ENCODE measurements at regions not wholly inside any gene's neighbourhood (a gene's known extent, or its start where the extent isn't known, plus 50 kb on each side); places are given as distances from the start of the nearest gene placed in this dataset.

- TF ChIP-seq LARP7 (IDR thresholded peaks at IDR 0.05) = no peak
- TF ChIP-seq, protein P1, sequence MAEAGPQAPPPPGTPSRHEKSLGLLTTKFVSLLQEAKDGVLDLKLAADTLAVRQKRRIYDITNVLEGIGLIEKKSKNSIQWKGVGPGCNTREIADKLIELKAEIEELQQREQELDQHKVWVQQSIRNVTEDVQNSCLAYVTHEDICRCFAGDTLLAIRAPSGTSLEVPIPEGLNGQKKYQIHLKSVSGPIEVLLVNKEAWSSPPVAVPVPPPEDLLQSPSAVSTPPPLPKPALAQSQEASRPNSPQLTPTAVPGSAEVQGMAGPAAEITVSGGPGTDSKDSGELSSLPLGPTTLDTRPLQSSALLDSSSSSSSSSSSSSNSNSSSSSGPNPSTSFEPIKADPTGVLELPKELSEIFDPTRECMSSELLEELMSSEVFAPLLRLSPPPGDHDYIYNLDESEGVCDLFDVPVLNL (IDR thresholded peaks at IDR 0.05; ENCODE audit: low read depth, low read length) = no peak
- TF ChIP-seq NFIC (IDR thresholded peaks at IDR 0.05; ENCODE audit: low read depth, low read length) = no peak
- TF ChIP-seq NBN (IDR thresholded peaks at IDR 0.05) = no peak
- no peak for TF ChIP-seq BCL11A (IDR thresholded peaks at IDR 0.05; ENCODE audit: low read depth, low read length)
- TF ChIP-seq SMC3 (IDR thresholded peaks at IDR 0.05; ENCODE audit: borderline replicate concordance, low read length) = no peak
- TF ChIP-seq NRF1 (conservative IDR thresholded peaks at IDR 0.05; ENCODE audit: low read depth, low read length) = no peak
- no peak for TF ChIP-seq CHD2 (IDR thresholded peaks at IDR 0.05; ENCODE audit: borderline replicate concordance, low read depth, low read length)
- TF ChIP-seq, protein P2, sequence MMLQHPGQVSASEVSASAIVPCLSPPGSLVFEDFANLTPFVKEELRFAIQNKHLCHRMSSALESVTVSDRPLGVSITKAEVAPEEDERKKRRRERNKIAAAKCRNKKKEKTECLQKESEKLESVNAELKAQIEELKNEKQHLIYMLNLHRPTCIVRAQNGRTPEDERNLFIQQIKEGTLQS (IDR thresholded peaks at IDR 0.05; ENCODE audit: borderline replicate concordance, extremely low read depth, low read depth, low read length) = no peak
- no peak for TF ChIP-seq MTA2 (IDR thresholded peaks at IDR 0.05; ENCODE audit: low read depth)
- TF ChIP-seq RUNX3 (IDR thresholded peaks at IDR 0.05; ENCODE audit: low read length) = no peak
- TF ChIP-seq, protein P3, sequence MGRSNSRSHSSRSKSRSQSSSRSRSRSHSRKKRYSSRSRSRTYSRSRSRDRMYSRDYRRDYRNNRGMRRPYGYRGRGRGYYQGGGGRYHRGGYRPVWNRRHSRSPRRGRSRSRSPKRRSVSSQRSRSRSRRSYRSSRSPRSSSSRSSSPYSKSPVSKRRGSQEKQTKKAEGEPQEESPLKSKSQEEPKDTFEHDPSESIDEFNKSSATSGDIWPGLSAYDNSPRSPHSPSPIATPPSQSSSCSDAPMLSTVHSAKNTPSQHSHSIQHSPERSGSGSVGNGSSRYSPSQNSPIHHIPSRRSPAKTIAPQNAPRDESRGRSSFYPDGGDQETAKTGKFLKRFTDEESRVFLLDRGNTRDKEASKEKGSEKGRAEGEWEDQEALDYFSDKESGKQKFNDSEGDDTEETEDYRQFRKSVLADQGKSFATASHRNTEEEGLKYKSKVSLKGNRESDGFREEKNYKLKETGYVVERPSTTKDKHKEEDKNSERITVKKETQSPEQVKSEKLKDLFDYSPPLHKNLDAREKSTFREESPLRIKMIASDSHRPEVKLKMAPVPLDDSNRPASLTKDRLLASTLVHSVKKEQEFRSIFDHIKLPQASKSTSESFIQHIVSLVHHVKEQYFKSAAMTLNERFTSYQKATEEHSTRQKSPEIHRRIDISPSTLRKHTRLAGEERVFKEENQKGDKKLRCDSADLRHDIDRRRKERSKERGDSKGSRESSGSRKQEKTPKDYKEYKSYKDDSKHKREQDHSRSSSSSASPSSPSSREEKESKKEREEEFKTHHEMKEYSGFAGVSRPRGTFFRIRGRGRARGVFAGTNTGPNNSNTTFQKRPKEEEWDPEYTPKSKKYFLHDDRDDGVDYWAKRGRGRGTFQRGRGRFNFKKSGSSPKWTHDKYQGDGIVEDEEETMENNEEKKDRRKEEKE (IDR thresholded peaks at IDR 0.05) = no peak
- TF ChIP-seq, protein P4, sequence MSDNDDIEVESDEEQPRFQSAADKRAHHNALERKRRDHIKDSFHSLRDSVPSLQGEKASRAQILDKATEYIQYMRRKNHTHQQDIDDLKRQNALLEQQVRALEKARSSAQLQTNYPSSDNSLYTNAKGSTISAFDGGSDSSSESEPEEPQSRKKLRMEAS (IDR thresholded peaks at IDR 0.05; ENCODE audit: low read depth, low read length) = no peak
- no peak for TF ChIP-seq CBFB (IDR thresholded peaks at IDR 0.05; ENCODE audit: low read depth)
- no peak for TF ChIP-seq PML (IDR thresholded peaks at IDR 0.05; ENCODE audit: low read length)
- no peak for TF ChIP-seq NR2F1 (conservative IDR thresholded peaks at IDR 0.05)
- ATAC-seq (no peak), DNase-seq (ENCODE audit: low read depth, low spot score) (no peak), FAIRE-seq (no peak)
- H3K9ac ChIP-seq (ENCODE audit: control insufficient read depth, insufficient read depth, low read length) = no peak overlapping the region
- H3K9me3 ChIP-seq (replicated peaks; ENCODE audit: control insufficient read depth, insufficient read depth, low read length) = no peaks in the 10 kb centered on the region
- WGBS (ENCODE audit: insufficient coverage, insufficient replicate concordance, low lambda C conversion rate, missing lambda C conversion rate) = 0% methylated on average over 3 of the region's 3 CpGs
- ChIA-PET RAD21 (ENCODE audit: unreplicated experiment) (no interaction called here), CTCF (no interaction called here), SMC1A (ENCODE audit: uncharacterized antibody, unreplicated experiment) (no interaction called here), POLR2A (no interaction called here)
- H3K4me2 ChIP-seq (ENCODE audit: control insufficient read depth, insufficient read depth) = no peak overlapping the region
- H3K27me3 ChIP-seq (replicated peaks in 1 of 2; ENCODE audit: control insufficient read depth in 2 of 2, insufficient read depth in 2 of 2, low read length in 1 of 2) = no peaks in the 10 kb centered on the region; a peak in 1 of 4 replicates
- H2AFZ ChIP-seq (ENCODE audit: control insufficient read depth, low read depth, low read length) = no peak overlapping the region
- H3K79me2 ChIP-seq (ENCODE audit: control insufficient read depth, insufficient read depth, low read length) = no peaks in the 10 kb centered on the region
- intact Hi-C loops (cut with micrococcal nuclease; ENCODE audit: unreplicated experiment) = no loop called here
- H3K36me3 ChIP-seq (ENCODE audit: control insufficient read depth in 2 of 2, insufficient read depth in 2 of 2, low read length in 1 of 2) = no peaks in the 10 kb centered on the region
- no peaks in the 10 kb centered on the region for H4K20me1 ChIP-seq (ENCODE audit: control insufficient read depth, insufficient read depth)
- no peak overlapping the region for H3K4me3 ChIP-seq
- in situ Hi-C loops (cut with MboI) = no loop called here
- H3K27ac ChIP-seq (ENCODE audit: control insufficient read depth, insufficient read depth) = no peak overlapping the region
- H3K4me1 ChIP-seq (ENCODE audit: control insufficient read depth, insufficient read depth, low read length) = no peaks in the 10 kb centered on the region
- no TSS peak for BruUV-seq (replicated peaks)
Measured at GRCh38 chr2:53504507-53504906, 263.1 kb upstream of the CHAC2 start.
